Glomerular visceral epithelial cell (primary cell): ENCODE measurements at regions not wholly inside any gene's neighbourhood (a gene's known extent, or its start where the extent isn't known, plus 50 kb on each side); places are given as distances from the start of the nearest gene placed in this dataset.

Experiments
- DNase-seq: peaks from one replicate; pipeline ENCODE4 v3.0.0-alpha.2; 2016; ENCODE audit errors: extremely low spot score

GRCh38 chr3:18295171-18295920 lies 129.8 kb downstream of the SATB1 start:
- peak; percentile 45 for DNase-seq

- no peak for DNase-seq
Measured at GRCh38 chr3:18290157-18290556, 135.0 kb downstream of the SATB1 start.

GRCh38 chr3:18288243-18288642 lies 136.9 kb downstream of the SATB1 start:
- DNase-seq = no peak

GRCh38 chr3:18284716-18285115 lies 140.4 kb downstream of the SATB1 start:
- no peak for DNase-seq

GRCh38 chr3:18283680-18284079 lies 141.5 kb downstream of the SATB1 start:
- no peak for DNase-seq

GRCh38 chr3:18282507-18282906 lies 142.6 kb downstream of the SATB1 start:
- no peak for DNase-seq

- DNase-seq = no peak
Measured at GRCh38 chr3:18279226-18279737, 145.9 kb downstream of the SATB1 start.

- DNase-seq = no peak
Measured at GRCh38 chr3:18264853-18265252, 160.3 kb downstream of the SATB1 start.

GRCh38 chr3:18264361-18264760 lies 160.8 kb downstream of the SATB1 start:
- DNase-seq = no peak

GRCh38 chr3:18258492-18258891 lies 166.6 kb downstream of the SATB1 start:
- no peak for DNase-seq

GRCh38 chr3:18252578-18252977 lies 172.6 kb downstream of the SATB1 start:
- DNase-seq = no peak

GRCh38 chr3:18250991-18251390 lies 174.1 kb downstream of the SATB1 start:
- DNase-seq = no peak

- no peak for DNase-seq
Measured at GRCh38 chr3:18249126-18249525, 176.0 kb downstream of the SATB1 start.

- DNase-seq = no peak
Measured at GRCh38 chr3:18247776-18248310, 177.3 kb downstream of the SATB1 start.

GRCh38 chr3:18247139-18247695 lies 177.9 kb downstream of the SATB1 start:
- DNase-seq = no peak

- no peak for DNase-seq
Measured at GRCh38 chr3:18246336-18247060, 178.6 kb downstream of the SATB1 start.

GRCh38 chr3:18245721-18246120 lies 179.4 kb downstream of the SATB1 start:
- DNase-seq = no peak

- DNase-seq = no peak
Measured at GRCh38 chr3:18241837-18242236, 183.3 kb downstream of the SATB1 start.

GRCh38 chr3:18239674-18240073 lies 185.5 kb downstream of the SATB1 start:
- no peak for DNase-seq

- no peak for DNase-seq
Measured at GRCh38 chr3:18238746-18239331, 186.3 kb downstream of the SATB1 start.

GRCh38 chr3:18238332-18238731 lies 186.8 kb downstream of the SATB1 start:
- DNase-seq = no peak
